NOMO-1 (cell line): ENCODE measurements at regions not wholly inside any gene's neighbourhood (a gene's known extent, or its start where the extent isn't known, plus 50 kb on each side); places are given as distances from the start of the nearest gene placed in this dataset.
"Not testable (repeated sequence)": the region's sequence is repeated elsewhere in the genome, so short reads cannot be mapped to it uniquely, and the experiment has no call there.

Experiments
- DNase-seq, 2 experiments: peaks; one replicate each; lab custom pipeline; 2025; ENCODE audit not compliant: unreplicated experiment in 2 of 2; lab: John Stamatoyannopoulos, UW

GRCh38 chr5:56632199-56632598 lies 183.2 kb upstream of the MAP3K1 start:
- DNase-seq, result no peak

GRCh38 chr5:56631719-56632118 lies 183.6 kb upstream of the MAP3K1 start:
- DNase-seq, result peak; percentile 26 to 59

- DNase-seq, result not testable (repeated sequence)
Measured at GRCh38 chr5:56628616-56629015, 186.7 kb upstream of the MAP3K1 start.

GRCh38 chr5:56625541-56625940 lies 189.8 kb upstream of the MAP3K1 start:
- no peak for DNase-seq

- DNase-seq, result no peak
Measured at GRCh38 chr5:56624751-56625150, 190.6 kb upstream of the MAP3K1 start.

- no peak for DNase-seq
Measured at GRCh38 chr5:56622141-56622540, 193.2 kb upstream of the MAP3K1 start.

GRCh38 chr5:56620903-56621677 lies 194.3 kb upstream of the MAP3K1 start:
- no peak for DNase-seq

- DNase-seq, result no peak
Measured at GRCh38 chr5:56617998-56618397, 197.4 kb upstream of the MAP3K1 start.

GRCh38 chr5:56616454-56617160 lies 198.7 kb upstream of the MAP3K1 start:
- no peak for DNase-seq

GRCh38 chr5:56615361-56616153 lies 199.8 kb upstream of the MAP3K1 start:
- DNase-seq, result no peak

GRCh38 chr5:56612759-56613158 lies 202.6 kb upstream of the MAP3K1 start:
- no peak for DNase-seq

GRCh38 chr5:56612353-56612752 lies 203.0 kb upstream of the MAP3K1 start:
- no peak for DNase-seq

GRCh38 chr5:56610093-56610698 lies 205.2 kb upstream of the MAP3K1 start:
- no peak for DNase-seq

GRCh38 chr5:56608217-56608925 lies 207.0 kb upstream of the MAP3K1 start:
- DNase-seq, result peak; percentile 78 to 87

GRCh38 chr5:56607551-56607950 lies 207.8 kb upstream of the MAP3K1 start:
- no peak for DNase-seq

- no peak for DNase-seq
Measured at GRCh38 chr5:56607074-56607473, 208.3 kb upstream of the MAP3K1 start.

GRCh38 chr5:56606192-56606591 lies 209.2 kb upstream of the MAP3K1 start:
- no peak for DNase-seq

GRCh38 chr5:56605231-56605630 lies 210.1 kb upstream of the MAP3K1 start:
- no peak for DNase-seq

- DNase-seq, result no peak
Measured at GRCh38 chr5:56601641-56602071, 213.7 kb upstream of the MAP3K1 start.

GRCh38 chr5:56598941-56599340 lies 216.4 kb upstream of the MAP3K1 start:
- DNase-seq, result no peak
